AG10803 (cell line): ENCODE measurements at regions not wholly inside any gene's neighbourhood (a gene's known extent, or its start where the extent isn't known, plus 50 kb on each side); places are given as distances from the start of the nearest gene placed in this dataset.

Experiments used
- DNase-seq: peaks from one replicate; pipeline ENCODE4 v3.0.0; 2010; ENCODE audit warnings: low read depth
- H3K4me3 ChIP-seq: 2 replicates; pipeline ENCODE4 v1.5.1; 2011; ENCODE audit warnings: mild to moderate bottlenecking, low read length, control low read depth
- TF ChIP-seq, protein P1 (sequence below): conservative IDR thresholded peaks from 2 replicates; pipeline ENCODE4 v1.5.1; 2011; ENCODE audit warnings: mild to moderate bottlenecking, low read length, control low read depth, inconsistent platforms

DNA sequence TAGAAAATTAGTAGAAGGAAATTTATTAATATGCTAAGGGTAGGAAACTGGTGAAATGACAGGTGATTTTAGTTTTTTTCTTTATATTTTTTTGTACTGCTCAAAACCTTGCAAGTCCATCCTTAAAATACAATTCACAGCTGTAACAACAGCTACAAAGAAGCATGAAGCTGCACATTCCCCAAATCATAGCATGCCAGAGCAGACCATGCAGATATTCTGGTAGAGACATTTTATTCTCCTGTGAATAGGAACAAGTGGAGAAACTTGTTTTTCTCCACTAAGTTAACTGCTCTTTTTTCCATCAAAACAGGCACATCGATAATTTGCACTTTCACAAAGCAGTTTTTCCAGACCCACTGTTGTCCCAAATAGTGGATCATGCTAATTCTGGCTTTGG, 1125.7 kb downstream of the BRINP3 start:
- TF ChIP-seq, protein P1, sequence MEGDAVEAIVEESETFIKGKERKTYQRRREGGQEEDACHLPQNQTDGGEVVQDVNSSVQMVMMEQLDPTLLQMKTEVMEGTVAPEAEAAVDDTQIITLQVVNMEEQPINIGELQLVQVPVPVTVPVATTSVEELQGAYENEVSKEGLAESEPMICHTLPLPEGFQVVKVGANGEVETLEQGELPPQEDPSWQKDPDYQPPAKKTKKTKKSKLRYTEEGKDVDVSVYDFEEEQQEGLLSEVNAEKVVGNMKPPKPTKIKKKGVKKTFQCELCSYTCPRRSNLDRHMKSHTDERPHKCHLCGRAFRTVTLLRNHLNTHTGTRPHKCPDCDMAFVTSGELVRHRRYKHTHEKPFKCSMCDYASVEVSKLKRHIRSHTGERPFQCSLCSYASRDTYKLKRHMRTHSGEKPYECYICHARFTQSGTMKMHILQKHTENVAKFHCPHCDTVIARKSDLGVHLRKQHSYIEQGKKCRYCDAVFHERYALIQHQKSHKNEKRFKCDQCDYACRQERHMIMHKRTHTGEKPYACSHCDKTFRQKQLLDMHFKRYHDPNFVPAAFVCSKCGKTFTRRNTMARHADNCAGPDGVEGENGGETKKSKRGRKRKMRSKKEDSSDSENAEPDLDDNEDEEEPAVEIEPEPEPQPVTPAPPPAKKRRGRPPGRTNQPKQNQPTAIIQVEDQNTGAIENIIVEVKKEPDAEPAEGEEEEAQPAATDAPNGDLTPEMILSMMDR = no peak
- no peak for DNase-seq
- H3K4me3 ChIP-seq = no peak overlapping the region

DNA sequence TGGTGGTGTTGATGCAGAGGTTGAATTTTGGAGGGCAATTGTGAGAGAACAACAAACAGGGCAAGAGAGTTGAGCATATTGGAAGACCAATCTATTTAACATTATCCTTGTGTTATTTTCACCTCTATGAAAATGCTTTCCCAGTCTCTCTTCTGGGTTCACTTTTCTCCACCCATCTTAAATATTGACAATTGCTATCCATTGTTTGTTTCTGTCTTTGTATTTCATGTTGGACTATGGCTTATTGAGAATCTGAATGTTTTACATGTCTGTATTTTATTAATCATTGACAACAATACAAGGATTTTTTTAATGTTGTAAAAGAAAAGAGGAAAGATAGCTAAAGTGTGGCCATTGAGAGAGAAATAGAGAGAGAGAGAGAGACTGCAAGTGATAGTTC, 1121.5 kb downstream of the BRINP3 start:
- TF ChIP-seq, protein P1 = no peak
- no peak for DNase-seq
- H3K4me3 ChIP-seq = no peak overlapping the region

DNA sequence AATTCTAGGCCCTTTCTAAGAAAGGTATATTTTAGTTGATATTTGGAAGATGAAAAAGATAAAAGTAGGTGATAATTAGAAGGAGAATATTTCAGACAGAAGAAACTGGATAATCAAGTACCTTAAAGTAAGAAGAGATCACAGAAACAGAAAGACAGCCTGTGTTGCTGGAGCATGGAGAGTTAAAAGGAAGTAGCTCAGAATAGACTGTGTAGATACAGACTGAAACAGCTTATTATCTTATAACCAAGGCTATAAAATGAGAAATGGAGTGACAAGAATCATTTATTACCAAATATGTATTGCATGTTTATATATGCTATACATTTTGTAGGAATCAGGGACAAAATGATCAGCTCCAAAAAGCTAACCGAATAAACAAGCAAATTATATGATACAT, 1120.3 kb downstream of the BRINP3 start:
- no peak overlapping the region for H3K4me3 ChIP-seq
- DNase-seq = no peak
- TF ChIP-seq, protein P1 = no peak

DNA sequence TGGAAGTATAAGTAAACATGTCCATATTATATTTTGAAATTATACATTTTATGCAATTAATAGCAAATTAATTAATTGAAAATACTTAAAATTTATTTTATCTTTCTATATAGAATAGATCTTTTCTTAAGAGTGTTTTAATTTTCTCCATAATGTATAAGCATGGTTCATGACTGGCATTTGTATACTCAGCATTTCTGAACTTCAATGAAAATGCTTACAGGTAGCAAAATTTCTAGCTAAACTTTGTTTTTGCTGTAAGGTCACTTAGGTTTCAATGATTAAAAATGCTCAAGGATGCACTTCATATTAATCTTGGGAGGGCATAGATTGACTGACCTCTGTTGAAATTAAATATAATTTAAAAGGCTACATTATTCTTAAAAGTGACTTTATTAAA, 1108.1 kb downstream of the BRINP3 start:
- no peak overlapping the region for H3K4me3 ChIP-seq
- DNase-seq = no peak
- TF ChIP-seq, protein P1 = no peak

DNA sequence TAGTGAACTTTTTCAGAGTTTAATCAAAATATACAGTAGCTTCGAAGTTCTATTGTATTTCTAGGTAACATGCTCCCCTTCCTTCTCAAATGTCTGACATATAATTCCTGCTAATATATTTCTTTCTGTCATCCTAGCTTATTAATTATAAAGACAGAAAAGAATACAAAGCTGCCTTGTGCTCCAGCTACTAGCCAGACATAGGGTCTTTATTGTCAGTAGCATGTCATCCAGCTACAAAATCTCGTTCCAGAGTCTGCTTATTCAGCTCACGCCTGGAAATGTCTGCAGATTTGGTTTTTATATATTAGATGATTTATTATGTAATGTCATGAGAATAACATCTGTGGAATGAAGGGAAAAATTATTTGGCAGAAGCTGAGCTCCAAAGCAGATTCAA, 1102.8 kb downstream of the BRINP3 start:
- DNase-seq = no peak
- H3K4me3 ChIP-seq = no peak overlapping the region
- TF ChIP-seq, protein P1 = no peak

DNA sequence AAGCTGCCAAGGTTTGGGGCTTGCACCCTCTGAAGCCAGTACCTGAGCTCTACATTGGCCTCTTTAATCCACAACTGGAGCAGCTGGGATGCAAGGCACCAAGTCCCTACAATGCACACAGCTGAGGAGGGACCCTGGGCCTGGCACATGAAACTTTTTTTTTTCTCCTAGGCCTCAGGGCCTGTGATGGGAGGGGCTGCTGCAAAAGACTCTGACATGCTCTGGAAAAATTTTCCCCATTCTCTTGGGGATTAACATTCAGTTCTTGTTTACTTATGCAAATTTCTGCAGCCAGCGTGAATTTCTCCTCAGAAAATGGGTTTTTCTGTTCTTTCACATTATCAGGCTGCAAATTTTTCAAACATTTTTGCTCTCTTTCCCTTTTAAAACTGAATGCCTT, 1072.2 kb downstream of the BRINP3 start:
- no peak for DNase-seq
- TF ChIP-seq, protein P1 = no peak
- H3K4me3 ChIP-seq = no peak overlapping the region

DNA sequence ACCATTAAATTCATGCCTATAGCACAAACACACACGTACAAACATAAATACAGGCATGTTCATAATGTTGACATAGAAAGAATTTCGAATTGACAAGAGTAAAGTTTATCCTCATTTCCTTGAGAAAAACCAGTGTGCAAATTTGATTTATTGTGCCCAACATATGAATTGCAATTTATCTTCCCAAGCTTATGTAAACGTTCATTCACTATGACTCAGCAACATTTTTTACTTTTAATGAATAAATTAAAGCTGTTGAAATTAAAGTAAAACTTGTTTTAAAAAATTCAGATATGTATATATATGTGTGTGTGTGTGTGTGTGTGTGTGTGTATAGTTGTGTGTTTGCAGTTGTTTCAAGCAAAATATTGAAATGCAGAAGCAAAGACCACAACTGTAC, 1067.9 kb downstream of the BRINP3 start:
- DNase-seq = no peak
- TF ChIP-seq, protein P1 = no peak

More for the DNA sequence above, 1067.9 kb downstream of the BRINP3 start:
- no peak overlapping the region for H3K4me3 ChIP-seq
